GM18909 (cell line): ENCODE measurements at regions not wholly inside any gene's neighbourhood (a gene's known extent, or its start where the extent isn't known, plus 50 kb on each side); places are given as distances from the start of the nearest gene placed in this dataset.

Experiments used
- ATAC-seq: cut with Tn5 transposase; IDR thresholded peaks from one replicate; pipeline ENCODE4 v1.9.1; 2021; ENCODE audit warnings: mild to moderate bottlenecking; ENCODE audit not compliant: unreplicated experiment, poor library complexity

DNA sequence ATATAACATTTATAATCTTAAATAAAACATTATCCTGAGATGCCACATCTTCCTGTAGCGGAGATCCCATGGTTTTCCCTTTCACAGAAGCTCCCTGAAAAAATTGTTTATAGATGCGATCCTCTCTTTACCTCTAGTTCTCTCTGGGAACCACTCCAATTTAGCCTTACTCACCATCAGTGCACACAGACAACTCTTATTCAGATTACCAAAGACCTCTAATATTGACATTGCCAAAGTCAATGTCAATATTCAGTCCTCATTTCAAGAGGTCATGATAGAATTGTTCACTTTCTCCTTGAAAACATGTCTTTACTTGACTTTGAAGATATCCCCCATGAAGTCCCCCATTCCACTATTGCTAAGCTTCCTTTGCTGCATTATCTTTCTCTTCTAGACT is 248.8 kb downstream of the CTH start:
- no peak for ATAC-seq

DNA sequence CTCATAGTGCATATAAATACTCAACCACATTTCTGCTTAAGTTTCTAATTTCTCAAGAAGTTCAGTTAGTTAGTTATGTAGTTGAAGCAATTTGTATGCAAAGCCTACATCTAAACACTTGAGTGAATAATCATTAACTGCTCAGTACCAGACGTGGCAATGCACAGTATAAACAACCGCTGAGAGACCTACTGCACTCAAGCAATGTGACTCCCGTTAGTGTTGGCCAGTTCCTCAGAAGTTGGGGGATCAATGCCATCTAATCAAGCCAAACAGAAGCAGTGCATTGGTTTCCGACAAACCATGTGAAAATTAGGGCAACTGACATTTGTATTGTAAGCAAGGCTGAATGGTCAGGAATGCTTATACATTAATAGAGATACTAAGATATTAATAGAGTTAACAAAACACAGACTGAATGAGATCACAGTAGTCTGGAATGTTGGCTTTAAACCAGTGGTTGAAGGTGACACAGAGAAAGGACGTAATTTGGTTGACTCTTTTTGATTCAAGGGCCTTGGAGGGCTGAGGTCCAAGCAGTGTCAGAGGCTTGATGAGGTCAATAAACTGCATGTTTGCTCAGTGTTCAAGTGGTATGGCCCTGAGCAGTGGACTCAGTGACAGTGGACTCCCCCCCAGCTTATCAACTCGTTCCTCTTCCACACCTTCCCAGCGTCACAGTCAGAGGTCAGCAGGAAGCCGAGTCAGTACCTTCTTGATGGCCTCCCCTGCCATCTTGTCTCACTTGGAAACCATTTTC is 255.5 kb downstream of the CTH start:
- ATAC-seq = no peak

DNA sequence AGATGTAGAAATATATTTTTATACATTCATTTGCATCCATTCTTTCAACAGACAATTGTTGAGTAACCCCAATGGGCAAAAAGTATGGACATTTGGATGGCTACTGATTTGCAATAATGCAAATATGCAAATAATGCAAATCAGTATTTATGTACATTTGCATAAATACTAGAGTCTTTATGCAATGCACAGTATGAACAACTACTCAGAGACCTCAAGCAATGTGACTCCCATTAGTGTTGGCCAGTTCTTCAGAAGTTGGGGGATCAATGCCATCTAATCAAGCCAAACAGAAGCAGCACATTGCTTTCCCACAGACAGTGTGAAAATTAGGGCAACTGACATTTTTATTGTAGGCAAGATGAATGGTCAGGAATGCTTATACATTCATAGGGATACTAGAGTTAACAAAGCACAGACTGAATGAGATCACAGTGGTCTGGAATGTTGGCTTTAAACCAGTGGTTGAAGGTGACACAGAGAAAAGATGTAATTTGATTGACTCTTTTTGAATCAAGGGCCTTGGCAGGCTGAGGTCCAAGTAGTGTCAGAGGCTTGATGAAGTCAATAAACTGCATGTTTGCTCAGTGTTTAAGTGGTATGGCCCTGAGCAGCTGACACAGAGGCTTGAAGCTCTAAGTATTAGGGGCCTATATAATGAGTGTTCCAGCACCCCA is 256.6 kb downstream of the CTH start:
- no peak for ATAC-seq

DNA sequence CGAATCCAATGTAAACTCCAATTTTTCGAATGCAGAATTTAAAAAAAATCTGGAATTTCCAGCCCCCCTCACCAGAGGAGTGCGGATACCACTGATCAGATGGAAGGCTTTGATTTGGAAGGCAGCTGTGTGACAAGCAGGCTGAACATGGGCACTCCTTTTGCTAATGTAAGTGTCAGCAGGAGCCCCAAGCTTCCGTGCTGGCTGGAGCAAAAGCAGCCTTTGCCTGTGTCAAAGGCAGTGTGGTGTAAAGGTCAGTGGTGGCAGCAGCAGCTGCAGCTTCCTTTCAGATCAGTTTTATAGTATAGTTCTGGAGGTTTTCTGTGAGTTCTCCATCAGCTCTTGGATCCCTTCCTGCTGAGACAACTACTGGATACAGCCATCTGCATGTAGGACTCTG is 259.9 kb downstream of the CTH start:
- ATAC-seq = no peak

DNA sequence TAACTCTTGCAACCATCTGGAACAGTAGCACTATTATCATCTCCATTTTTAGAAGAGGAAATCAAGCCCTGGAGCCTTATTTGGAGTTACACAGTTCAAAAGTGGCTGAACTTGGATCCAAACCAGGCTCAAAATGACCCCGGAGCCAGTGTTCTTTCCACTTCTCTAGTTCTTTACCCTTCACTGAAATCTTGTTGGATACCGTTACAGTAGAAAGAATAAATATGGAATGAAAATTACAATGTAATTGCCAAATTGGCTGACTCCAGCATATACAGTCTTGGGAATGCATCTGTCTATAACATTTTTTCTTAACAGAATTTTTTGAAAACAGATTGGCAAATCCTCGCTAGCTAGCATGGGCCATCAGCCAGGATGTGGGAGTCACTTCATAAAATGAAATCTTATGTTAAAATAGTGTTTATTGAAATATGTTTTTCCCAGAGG is 261.4 kb downstream of the CTH start:
- no peak for ATAC-seq

DNA sequence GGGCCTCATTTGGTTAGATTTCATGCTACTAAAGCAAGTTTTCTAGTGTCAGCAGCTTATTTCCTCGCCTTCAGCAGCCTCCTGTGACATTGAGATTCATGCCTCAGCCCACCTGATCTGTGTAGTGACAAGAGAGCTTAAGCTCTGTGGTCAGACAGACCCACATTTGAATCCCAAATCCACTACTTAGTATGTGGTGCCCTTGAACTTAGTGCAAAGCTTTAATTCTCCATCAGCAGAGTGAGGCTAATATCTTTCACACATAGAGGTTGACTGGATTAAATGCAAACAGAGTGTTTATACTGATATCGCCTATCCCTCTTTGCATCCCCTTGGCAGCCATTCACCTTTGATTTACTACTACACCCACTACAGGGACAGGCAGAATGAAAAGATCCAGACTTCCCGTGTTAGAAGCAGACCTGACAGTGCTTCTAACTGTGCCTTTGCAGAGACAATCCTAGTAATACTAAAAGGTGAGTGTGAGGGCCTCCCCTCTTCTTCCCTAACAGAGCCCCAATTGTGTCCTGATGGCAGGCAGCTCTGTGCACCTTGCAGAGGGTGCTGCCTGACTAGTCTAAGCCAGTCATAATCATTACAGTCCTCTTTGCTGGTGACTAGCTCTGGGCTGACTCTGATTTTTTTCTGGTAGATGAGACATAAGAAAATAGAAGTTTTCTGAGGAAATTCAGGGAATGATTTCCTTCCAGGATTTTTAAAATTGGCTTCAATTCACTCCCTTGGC is 264.0 kb downstream of the CTH start:
- no peak for ATAC-seq

DNA sequence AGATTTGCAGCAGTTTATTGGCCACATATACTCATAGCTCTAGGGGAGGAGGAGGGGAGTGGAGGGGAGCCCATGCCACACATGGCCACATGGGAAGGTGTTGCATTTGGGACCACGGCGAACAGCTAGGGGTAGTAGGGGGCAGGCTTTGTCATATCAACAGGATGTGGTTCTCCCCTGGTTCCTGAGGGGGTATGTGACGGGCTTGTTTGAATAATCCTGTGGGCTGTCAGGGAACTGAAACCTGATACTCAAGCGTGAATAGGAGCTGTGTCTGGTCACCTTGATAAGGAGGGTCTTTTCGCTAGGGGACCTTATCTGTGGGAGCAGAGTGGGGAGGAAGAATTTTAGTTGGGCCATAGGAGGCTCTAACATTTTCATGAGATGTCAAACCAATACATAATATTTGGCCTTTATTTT is 264.7 kb downstream of the CTH start:
- peak; percentile 78 for ATAC-seq

DNA sequence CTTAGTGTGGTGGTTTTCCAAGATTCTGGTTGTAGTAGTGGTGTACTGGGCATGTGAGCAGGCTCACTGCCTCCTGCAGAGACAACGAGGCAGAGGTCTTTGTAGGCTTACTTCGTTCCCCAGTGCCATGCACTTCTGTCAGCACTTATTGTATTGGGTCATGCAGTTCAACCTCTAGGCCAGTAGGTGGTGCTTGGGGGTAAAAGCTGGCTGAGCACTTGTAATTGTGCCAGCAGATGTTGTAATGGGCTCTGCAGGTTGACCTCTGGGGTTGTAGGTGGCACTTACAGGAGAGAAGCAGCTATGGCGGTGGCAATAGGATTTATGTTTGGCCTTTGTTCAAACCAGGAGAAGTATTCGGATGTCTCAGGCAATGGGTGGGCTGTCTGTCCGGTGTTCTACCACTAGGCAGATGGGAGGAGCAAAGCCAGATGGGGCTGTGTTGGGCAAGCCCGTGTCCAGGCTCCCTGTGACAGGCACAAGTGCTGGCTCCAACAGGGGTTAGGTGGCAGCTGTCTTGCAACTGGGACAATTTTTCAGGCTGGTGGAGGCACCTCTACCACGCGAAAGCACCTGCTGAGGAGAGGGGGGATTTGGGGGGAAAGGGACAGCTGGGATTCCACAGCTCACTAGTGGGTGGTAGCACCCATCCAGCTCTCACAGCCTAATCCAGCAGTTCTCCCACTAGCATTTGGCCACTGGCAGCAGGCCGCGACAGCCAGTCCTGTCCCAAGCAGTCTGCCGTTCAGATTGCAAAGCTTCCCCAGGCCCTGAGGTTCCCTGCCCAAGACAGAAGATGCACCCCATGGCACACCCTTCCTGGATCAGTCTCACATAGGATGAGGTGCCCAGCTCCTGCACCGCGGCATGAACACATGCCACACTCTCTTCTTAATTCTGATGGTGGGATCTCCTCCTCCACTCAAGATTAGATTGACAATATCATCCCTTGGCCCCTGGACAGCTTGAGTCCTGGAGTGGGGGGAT is 274.5 kb downstream of the CTH start:
- peak; percentile 99 for ATAC-seq

DNA sequence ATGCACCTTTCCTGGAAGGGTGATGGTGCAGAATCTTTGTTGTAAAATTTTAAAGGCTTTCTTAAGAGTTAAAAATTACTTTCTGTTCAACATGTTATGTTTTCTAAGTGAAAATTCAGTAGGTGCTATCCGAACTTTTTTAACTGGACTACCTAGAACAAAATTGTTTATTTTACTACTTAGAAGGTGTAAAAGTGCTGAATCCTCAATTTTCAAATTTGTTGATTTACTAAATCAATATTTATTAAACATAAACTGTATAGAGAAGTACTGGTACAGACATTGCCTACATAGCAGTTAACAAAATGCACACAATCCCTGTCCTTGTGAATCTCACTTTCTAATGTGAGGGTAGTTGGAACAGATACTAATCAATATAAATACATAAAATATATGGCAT is 277.5 kb downstream of the CTH start:
- no peak for ATAC-seq

DNA sequence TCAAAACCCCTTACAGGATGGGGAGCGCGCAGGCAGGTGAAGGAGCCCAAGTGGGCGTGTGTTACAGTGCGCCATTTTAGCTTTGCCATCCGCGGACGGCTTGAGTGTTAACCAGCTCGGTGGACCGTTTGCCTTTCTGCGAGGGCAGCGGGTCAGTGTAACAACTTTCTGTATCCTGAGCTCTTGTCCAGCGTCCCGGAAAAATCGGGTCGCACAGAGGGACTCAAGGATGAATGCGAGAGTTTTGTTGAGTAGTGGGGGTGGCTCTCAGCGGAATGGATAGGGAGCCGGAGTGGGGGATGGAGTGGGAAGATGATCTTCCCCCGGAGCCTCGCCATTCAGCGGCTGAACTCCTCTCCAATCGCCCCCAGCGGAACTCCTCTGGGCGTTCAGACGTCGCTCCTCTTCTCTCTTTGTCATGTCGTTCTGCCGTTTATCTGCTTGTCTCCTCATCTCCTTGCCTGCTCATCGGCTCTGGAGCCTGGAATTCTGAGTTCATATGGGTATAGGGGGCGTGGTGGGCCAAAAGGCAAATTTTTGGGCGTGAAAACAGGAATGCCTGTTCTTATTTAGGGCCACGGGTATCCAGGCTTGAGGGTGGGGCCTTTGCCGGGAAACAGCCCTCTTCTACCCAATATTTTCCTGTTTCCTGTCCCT is 295.4 kb downstream of the CTH start:
- no peak for ATAC-seq

DNA sequence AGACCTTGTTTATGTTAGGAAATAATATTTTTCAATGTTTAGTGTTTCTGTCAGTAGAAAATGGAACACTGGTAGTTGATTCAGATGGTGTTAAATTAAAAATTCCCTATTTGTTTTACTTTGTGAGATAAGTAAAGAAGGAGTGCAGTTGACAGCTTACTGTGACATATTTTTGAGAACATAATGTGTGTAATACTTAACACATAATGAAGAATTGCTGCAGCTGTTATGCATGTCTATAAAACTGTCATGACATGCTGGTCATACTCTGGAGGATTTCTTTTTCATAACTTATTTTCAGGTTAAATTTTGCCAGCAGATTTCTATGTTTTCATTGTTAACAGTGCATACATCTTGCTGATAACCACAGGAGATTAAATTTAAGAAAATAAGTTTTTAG is 296.1 kb downstream of the CTH start:
- ATAC-seq = no peak

DNA sequence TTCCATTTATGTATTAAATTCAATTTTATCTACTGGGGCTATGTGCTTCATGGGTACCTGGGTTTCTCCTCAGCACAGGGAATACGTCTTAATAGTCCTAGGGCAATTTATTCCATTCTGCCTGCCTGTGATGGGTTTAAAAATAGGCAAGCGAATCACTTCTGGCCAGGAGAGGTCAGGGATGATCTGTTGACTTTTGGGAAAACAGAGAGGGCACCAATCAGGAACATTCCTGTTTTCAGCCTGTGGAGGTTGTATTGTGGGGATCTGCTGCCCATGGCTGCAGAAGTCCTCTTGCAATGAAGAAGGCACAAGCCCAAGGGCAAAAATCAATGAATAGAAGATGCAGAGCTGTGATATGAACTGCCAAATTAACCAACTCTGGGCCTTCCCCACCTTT is 303.1 kb downstream of the CTH start:
- ATAC-seq = no peak

DNA sequence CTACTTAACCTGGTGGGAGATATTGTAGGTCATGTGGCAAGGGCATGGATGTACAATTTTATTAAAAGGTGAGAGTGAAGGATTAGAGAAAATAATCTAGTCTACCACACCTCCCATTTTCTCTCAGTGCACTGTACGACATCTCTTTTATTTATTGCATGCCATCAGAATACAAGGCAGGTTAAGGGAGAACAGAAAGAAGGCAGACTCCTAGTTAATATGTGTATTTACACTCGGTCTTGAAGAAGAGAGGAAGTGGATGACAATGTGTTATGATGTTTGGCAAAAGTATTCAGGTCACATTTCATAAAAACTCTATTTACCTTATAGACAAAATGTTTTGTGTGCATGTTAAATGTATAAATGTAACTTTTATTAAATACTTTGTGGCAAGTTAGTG is 306.1 kb downstream of the CTH start:
- no peak for ATAC-seq

DNA sequence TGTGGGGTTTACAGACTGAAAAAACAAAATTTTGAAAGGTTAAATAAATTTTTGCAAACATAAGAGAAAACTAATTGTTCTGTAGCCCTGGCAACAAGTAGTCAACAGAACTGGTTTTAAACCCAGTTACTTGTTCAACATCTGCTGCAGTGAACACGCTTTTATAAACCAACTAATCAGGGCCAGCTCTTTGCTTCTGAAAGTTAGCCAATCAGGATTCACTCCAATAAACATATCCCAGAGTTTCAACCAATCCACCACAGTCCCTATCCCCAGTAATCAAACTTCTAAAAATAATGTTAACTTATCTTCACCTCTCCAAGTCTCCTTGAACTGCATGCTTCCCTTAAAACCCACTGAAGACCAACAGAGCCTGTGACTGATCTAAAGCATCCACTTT is 306.6 kb downstream of the CTH start:
- ATAC-seq = no peak

DNA sequence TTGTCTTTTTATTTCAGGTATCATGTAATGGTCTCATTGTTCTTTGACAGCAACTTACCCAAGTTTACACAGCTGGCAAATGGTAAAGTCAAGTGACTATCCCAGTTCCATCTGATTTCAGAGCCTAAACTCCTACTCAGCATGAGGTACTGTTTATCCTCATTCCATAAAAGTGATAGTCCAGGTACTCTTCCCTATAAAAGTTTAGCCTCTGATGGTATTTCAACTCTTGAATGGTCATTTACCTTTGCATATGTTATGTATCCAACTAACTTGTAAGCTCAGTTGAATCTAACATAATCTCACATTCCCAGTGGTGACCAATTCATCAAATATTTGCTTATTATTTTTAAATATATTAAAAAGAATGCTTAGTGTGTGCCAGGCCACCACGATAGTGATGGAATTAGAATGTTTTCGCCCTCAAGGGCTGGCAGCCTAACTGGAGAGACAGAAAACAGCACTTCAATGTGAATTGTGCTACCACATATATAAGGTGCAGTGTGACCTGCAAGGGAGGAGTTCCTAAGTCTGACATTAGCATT is 307.1 kb downstream of the CTH start:
- no peak for ATAC-seq

DNA sequence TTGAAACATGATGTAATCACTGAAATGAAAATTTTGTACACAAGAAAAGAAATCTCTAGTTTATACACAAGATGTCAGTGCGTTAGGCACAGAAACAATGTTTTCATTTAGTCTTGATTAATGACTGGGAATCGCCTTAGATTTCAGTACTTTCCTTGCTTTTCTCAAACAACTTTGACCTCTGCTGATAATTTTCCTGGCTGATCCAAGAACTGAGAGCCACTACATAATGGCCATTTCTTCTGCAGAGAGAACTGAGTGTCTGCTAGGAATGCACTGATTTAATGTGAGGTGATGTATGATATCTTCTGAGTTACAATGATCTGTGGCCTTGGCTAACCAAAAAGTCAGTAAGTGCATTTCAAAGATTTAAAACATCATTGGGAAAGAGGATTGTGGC is 308.1 kb downstream of the CTH start:
- ATAC-seq = no peak

DNA sequence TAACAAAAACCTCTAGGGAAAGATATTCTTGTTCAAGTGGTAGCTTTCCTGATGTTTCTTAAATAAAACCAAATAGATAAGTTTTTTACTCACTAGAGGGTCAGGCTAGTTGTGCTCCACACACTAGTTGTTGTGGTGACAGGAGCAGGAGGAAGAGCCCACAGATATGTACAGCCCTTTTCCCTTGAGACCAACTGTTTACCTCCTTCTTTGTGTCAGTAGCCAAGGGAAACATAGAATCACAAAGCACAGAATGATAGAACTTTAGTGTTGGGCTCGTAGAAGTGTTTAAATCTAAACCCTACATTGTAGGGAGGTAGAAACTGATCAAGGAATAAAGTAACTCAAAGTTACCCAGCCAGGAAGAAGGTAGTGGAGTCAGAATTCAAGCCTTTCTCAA is 309.0 kb downstream of the CTH start:
- ATAC-seq = no peak

DNA sequence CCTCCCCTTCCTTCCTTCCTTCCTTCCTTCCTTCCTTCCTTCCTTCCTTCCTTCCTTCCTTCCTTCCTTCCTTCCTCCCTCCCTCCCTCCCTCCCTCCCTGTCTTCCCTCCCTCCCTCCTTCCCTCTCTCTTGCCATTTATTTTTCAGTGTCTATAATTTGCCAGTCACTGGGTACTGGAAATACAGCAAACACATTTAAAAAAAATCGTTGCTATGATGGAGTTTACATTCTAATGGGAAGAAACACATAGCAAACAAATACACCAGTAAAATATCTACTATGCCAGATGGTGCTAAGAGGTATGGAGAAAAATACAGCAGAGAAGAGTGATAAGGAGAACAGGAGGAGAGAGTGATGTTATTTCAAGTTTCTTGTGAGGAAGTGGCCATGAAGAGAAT is 309.5 kb downstream of the CTH start:
- ATAC-seq = no peak

DNA sequence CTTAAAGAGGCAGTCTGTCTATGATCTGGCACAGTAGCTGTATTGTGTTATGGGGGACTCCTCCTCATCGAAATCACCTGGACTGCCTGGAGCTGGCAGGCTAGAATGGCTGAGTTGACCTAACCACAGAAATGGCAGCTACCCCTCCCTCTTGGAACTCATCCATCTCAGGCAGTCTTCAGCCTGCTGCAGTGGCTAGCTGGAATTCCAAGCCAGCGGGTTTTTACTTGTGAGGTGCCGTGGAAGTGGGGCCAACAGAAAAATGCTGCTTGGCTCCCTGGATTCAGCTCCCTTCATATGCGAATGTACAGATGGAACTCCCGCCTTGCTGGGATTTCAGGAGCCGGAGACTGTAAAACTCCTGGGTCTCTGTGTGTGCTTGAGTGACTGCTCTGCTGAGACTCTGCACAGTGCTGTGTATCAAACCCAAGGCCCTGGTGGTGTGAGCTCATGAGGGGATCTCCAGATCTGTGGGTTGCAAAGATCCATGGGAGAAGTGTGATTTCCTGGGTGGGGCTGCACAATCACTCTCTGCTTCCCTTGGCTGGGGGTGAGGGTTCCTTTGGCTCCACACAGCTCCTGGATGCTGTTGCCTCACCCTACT is 316.9 kb downstream of the CTH start:
- ATAC-seq = no peak
